ENCODE measurements at regions not wholly inside any gene's neighbourhood (a gene's known extent, or its start where the extent isn't known, plus 50 kb on each side); places are given as distances from the start of the nearest gene placed in this dataset.

GRCh38 chr18:78855188-78855587, 124.4 kb upstream of the SALL3 start:
- DNase-seq (ENCODE audit: low read depth, low spot score) = no peak
- H3K4me3 ChIP-seq (ENCODE audit: low read length) = no peak overlapping the region

GRCh38 chr18:78856569-78857313, 122.9 kb upstream of the SALL3 start:
- no peak overlapping the region for H3K4me3 ChIP-seq (ENCODE audit: low read length)
- DNase-seq (ENCODE audit: low read depth, low spot score) = no peak

GRCh38 chr18:78857314-78858150, 122.1 kb upstream of the SALL3 start:
- H3K4me3 ChIP-seq (ENCODE audit: low read length) = no peak overlapping the region
- DNase-seq (ENCODE audit: low read depth, low spot score) = no peak

GRCh38 chr18:78859686-78860085, 119.9 kb upstream of the SALL3 start:
- no peak for DNase-seq (ENCODE audit: low read depth, low spot score)
- no peak overlapping the region for H3K4me3 ChIP-seq (ENCODE audit: low read length)

GRCh38 chr18:78860117-78860516, 119.5 kb upstream of the SALL3 start:
- H3K4me3 ChIP-seq (ENCODE audit: low read length) = no peak overlapping the region

GRCh38 chr18:78861116-78861515, 118.5 kb upstream of the SALL3 start:
- DNase-seq (ENCODE audit: low read depth, low spot score) = peak; percentile 6

More at GRCh38 chr18:78860117-78860516, 119.5 kb upstream of the SALL3 start:
- no peak for DNase-seq (ENCODE audit: low read depth, low spot score)

GRCh38 chr18:78861706-78862105, 117.9 kb upstream of the SALL3 start:
- no peak overlapping the region for H3K4me3 ChIP-seq (ENCODE audit: low read length)

More at GRCh38 chr18:78861116-78861515, 118.5 kb upstream of the SALL3 start:
- H3K4me3 ChIP-seq (ENCODE audit: low read length) = no peak overlapping the region

GRCh38 chr18:78862395-78862794, 117.2 kb upstream of the SALL3 start:
- H3K4me3 ChIP-seq (ENCODE audit: low read length) = no peak overlapping the region
- no peak for DNase-seq (ENCODE audit: low read depth, low spot score)

More at GRCh38 chr18:78861706-78862105, 117.9 kb upstream of the SALL3 start:
- DNase-seq (ENCODE audit: low read depth, low spot score) = no peak

- DNase-seq (ENCODE audit: low read depth, low spot score) = no peak
- no peak overlapping the region for H3K4me3 ChIP-seq (ENCODE audit: low read length)
Observed at GRCh38 chr18:78865056-78865598, 114.5 kb upstream of the SALL3 start.

GRCh38 chr18:78865771-78866310, 113.8 kb upstream of the SALL3 start:
- no peak for DNase-seq (ENCODE audit: low read depth, low spot score)
- H3K4me3 ChIP-seq (ENCODE audit: low read length) = no peak overlapping the region

- H3K4me3 ChIP-seq (ENCODE audit: low read length) = no peak overlapping the region
- DNase-seq (ENCODE audit: low read depth, low spot score) = no peak
Observed at GRCh38 chr18:78867131-78867530, 112.5 kb upstream of the SALL3 start.

GRCh38 chr18:78868330-78869316, 111.0 kb upstream of the SALL3 start:
- H3K4me3 ChIP-seq (ENCODE audit: low read length) = no peak overlapping the region
- no peak for DNase-seq (ENCODE audit: low read depth, low spot score)

- no peak for DNase-seq (ENCODE audit: low read depth, low spot score)
- H3K4me3 ChIP-seq (ENCODE audit: low read length) = no peak overlapping the region
Observed at GRCh38 chr18:78871618-78872017, 108.0 kb upstream of the SALL3 start.

- no peak for DNase-seq (ENCODE audit: low read depth, low spot score)
- no peak overlapping the region for H3K4me3 ChIP-seq (ENCODE audit: low read length)
Observed at GRCh38 chr18:78873926-78874500, 105.6 kb upstream of the SALL3 start.

- peak; percentile 33 for DNase-seq (ENCODE audit: low read depth, low spot score)
- H3K4me3 ChIP-seq (ENCODE audit: low read length) = no peak overlapping the region
Observed at GRCh38 chr18:78875016-78875777, 104.4 kb upstream of the SALL3 start.

GRCh38 chr18:78875778-78876650, 103.6 kb upstream of the SALL3 start:
- no peak overlapping the region for H3K4me3 ChIP-seq (ENCODE audit: low read length)
- DNase-seq (ENCODE audit: low read depth, low spot score) = no peak

GRCh38 chr18:78876868-78877267, 102.8 kb upstream of the SALL3 start:
- H3K4me3 ChIP-seq (ENCODE audit: low read length) = no peak overlapping the region
- DNase-seq (ENCODE audit: low read depth, low spot score) = no peak
